DND-41 (cell line): ENCODE measurements at regions not wholly inside any gene's neighbourhood (a gene's known extent, or its start where the extent isn't known, plus 50 kb on each side); places are given as distances from the start of the nearest gene placed in this dataset.
"Not testable (repeated sequence)": the region's sequence is repeated elsewhere in the genome, so short reads cannot be mapped to it uniquely, and the experiment has no call there.

Source experiments
- ATAC-seq: fragments of 200-7000 bp; cut with Tn5 transposase; 3 replicates; pipeline ENCODE4 v1.9.1; 2021; ENCODE audit warnings: low read depth; ENCODE audit not compliant: insufficient read depth
- DNase-seq: peaks from one replicate; pipeline ENCODE4 v3.0.0-alpha.2; 2020
- H2AFZ ChIP-seq: 2 replicates; pipeline ENCODE4 v1.6.0; 2012; ENCODE audit warnings: low read depth, low read length
- H3K27ac ChIP-seq: 2 replicates; pipeline ENCODE4 v1.5.1; 2012; ENCODE audit warnings: low read length, inconsistent platforms
- H3K27me3 ChIP-seq: fragments of 200-600 bp; sonication (generic); 2 replicates; pipeline ENCODE4 v1.6.0; 2012; ENCODE audit warnings: low read length, mild to moderate bottlenecking, inconsistent platforms; ENCODE audit not compliant: insufficient read depth, poor library complexity
- H3K36me3 ChIP-seq: 2 replicates; pipeline ENCODE4 v1.5.1; 2012; ENCODE audit warnings: low read length, inconsistent platforms; ENCODE audit not compliant: insufficient read depth
- H3K4me1 ChIP-seq: 2 replicates; pipeline ENCODE4 v1.5.1; 2012; ENCODE audit warnings: mild to moderate bottlenecking, low read length; ENCODE audit not compliant: insufficient read depth
- H3K4me2 ChIP-seq: 2 replicates; pipeline ENCODE4 v1.6.0; 2012; ENCODE audit warnings: mild to moderate bottlenecking, moderate library complexity, low read length, inconsistent platforms; ENCODE audit not compliant: insufficient read depth
- H3K4me3 ChIP-seq, 2 experiments: fragments of 200-600 bp in 1 of 2; shearing (Covaris generic) in 1 of 2; 2 replicates each; pipeline ENCODE4 v1.5.1; 2012 to 2016; ENCODE audit warnings: inconsistent platforms in 2 of 2, low read length in 2 of 2, mild to moderate bottlenecking in 2 of 2, low read depth in 1 of 2, moderate library complexity in 1 of 2
- H3K79me2 ChIP-seq: 2 replicates; pipeline ENCODE4 v1.6.0; 2012; ENCODE audit warnings: low read length, inconsistent platforms; ENCODE audit not compliant: insufficient read depth
- H3K9ac ChIP-seq: 2 replicates; pipeline ENCODE4 v1.6.0; 2012; ENCODE audit warnings: low read depth, mild to moderate bottlenecking, inconsistent platforms, low read length, moderate library complexity
- H3K9me3 ChIP-seq: 2 replicates; pipeline ENCODE4 v1.5.1; 2012; ENCODE audit warnings: low read length, moderate library complexity, mild to moderate bottlenecking, inconsistent platforms; ENCODE audit not compliant: insufficient read depth, severe bottlenecking
- H4K20me1 ChIP-seq: 2 replicates; pipeline ENCODE4 v1.6.0; 2012; ENCODE audit warnings: low read length; ENCODE audit not compliant: insufficient read depth
- CTCF ChIP-seq: IDR thresholded peaks from 2 replicates; pipeline ENCODE4 v1.5.1; 2012; ENCODE audit warnings: borderline replicate concordance, low read length, moderate library complexity, mild to moderate bottlenecking; ENCODE audit not compliant: poor library complexity, severe bottlenecking; ENCODE audit errors: extremely low read depth
- EZH2 ChIP-seq: IDR thresholded peaks from 3 replicates; pipeline ENCODE4 v1.6.1; 2012; ENCODE audit warnings: borderline replicate concordance, low read depth, mild to moderate bottlenecking, moderate library complexity, low read length, inconsistent platforms; ENCODE audit not compliant: severe bottlenecking

DNA sequence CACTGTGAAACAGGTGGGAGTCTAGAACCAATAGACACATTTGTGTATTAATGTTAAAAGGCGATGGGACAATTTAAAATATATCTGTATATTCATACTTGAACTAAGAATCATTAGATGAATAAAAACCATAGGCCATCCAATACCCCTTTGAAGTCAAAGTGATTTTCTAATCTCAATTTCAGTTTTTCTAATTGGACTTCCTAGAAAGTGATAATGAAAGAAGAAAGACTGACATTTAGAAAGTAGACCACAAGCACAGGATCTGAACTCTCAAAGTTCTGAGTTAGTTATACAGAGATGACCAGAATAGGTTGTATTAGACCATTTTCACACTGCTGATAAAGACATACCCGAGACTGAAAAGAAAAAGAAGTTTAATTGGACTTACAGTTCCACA is 412.8 kb upstream of the PIK3R1 start:
- H3K9me3 ChIP-seq: no peaks in the 10 kb centered on the region
- H3K9ac ChIP-seq: no peak overlapping the region
- H3K4me2 ChIP-seq: no peak overlapping the region
- H3K4me3 ChIP-seq: no peak overlapping the region
- no peak overlapping the region for H3K27ac ChIP-seq
- DNase-seq (no peak), ATAC-seq (no peak)
- no peaks in the 10 kb centered on the region for H3K79me2 ChIP-seq
- TF ChIP-seq CTCF: no peak
- no peak for TF ChIP-seq EZH2
- peaks cover 15% of the 10 kb centered on the region for H3K4me1 ChIP-seq
- no peaks in the 10 kb centered on the region for H3K27me3 ChIP-seq
- H4K20me1 ChIP-seq: no peaks in the 10 kb centered on the region
- H2AFZ ChIP-seq: no peak overlapping the region
- H3K36me3 ChIP-seq: no peaks in the 10 kb centered on the region

DNA sequence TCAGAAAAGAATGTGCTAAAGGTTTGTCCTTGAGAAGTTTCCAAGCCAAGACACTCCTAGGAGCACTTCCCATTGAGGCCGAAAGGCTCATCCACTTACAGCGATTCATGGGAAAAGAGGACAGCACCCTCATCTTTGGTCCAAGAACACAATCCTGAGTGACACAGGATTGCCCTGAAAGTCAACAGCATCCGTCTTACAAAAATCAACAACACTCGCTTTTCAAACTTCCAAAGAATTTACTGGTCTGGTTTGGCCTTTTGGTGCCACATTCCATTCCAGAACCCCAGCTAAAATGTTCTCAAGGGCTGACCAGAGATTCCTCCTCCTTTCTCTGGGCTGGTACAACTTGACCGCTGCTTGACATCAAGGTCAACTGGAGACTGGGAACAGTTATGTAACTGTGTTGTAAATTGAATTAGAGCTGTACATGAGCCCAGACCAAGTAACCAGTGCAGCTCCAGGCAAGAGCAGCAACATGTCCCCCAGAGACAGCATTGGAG is 415.8 kb upstream of the PIK3R1 start:
- no peaks in the 10 kb centered on the region for H3K4me1 ChIP-seq
- H3K27ac ChIP-seq: no peak overlapping the region
- H3K27me3 ChIP-seq: no peaks in the 10 kb centered on the region
- no peak overlapping the region for H3K9ac ChIP-seq
- ATAC-seq (no peak), DNase-seq (no peak)
- H3K79me2 ChIP-seq: no peaks in the 10 kb centered on the region
- no peak overlapping the region for H3K4me3 ChIP-seq
- TF ChIP-seq EZH2 (no peak), CTCF (no peak)
- H3K9me3 ChIP-seq: no peaks in the 10 kb centered on the region
- H3K36me3 ChIP-seq: no peaks in the 10 kb centered on the region
- no peak overlapping the region for H2AFZ ChIP-seq
- H3K4me2 ChIP-seq: no peak overlapping the region
- no peaks in the 10 kb centered on the region for H4K20me1 ChIP-seq

DNA sequence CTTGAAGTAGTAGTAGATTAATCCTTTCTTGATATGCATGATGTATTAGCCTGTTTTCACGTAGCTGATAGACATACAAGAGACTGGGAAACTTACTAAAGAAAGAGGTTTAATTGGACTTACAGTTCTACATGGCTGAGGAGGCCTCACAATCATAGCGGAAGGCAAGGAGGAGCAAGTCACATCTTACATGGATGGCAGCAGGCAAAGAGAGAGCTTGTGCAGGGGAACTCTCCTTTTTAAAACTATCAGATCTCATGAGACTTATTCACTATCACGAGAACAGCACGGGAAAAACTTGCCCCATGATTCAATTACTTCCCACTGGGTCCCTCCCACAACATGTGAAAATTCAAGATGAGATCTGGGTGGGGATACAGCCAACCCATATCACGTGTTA is 417.1 kb upstream of the PIK3R1 start:
- H3K4me2 ChIP-seq, H3K79me2 ChIP-seq, H3K27me3 ChIP-seq, H3K9ac ChIP-seq, H3K4me1 ChIP-seq, H3K9me3 ChIP-seq, DNase-seq, ATAC-seq, H3K27ac ChIP-seq, H4K20me1 ChIP-seq, H3K4me3 ChIP-seq, H2AFZ ChIP-seq, H3K36me3 ChIP-seq: not testable (repeated sequence)

DNA sequence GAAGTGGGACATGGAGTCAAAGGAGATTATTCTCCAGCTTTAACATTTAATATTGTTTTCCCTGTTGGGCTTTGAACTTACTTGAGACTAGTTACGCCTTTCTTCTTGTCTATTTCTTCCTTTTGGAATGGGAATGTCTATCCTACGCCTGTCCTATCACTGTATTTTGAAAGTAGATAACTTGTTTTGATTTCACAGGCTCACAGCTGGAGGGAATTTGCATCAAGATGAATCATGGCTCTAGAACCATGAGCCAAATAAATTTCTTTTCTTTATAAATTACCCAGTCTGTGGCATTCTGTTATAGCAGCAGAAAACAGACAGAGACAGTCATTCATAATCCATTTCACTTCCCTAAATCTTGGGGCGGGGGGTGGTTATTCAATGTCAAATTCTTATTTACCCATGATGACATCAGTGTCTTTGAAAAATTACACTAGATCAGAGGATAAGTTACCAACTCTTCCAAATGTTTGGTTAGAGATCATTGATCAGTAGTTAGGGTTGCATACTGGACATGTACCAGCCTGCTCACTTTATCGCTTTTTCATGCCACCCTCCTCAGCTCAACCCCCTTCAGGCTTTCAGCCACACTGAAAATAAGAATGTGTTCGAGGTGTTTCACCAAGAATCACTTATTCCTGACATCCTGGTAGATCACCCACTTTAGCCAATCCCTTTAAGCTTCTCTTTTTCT is 419.6 kb upstream of the PIK3R1 start:
- Histone ChIP-seq H3K27me3 (no peaks in the 10 kb centered on the region), H3K36me3 (no peaks in the 10 kb centered on the region), H3K79me2 (no peaks in the 10 kb centered on the region), H3K4me2 (no peak overlapping the region), H3K4me1 (no peaks in the 10 kb centered on the region), H3K9me3 (no peaks in the 10 kb centered on the region), H4K20me1 (no peaks in the 10 kb centered on the region), H3K4me3 (no peak overlapping the region), H2AFZ (no peak overlapping the region), H3K27ac (no peak overlapping the region), H3K9ac (no peak overlapping the region)
- no peak for ATAC-seq
- DNase-seq: no peak
- TF ChIP-seq EZH2: no peak
- TF ChIP-seq CTCF: no peak
